ENCODE measurements at regions not wholly inside any gene's neighbourhood (a gene's known extent, or its start where the extent isn't known, plus 50 kb on each side); places are given as distances from the start of the nearest gene placed in this dataset.

GRCh38 chr2:239805414-239805813 lies 219.7 kb downstream of the NDUFA10 start:
- Mint-ChIP-seq H3K4me1 (ENCODE audit: low read depth) (no peaks in the 10 kb centered on the region), H3K36me3 (ENCODE audit: low read depth) (peaks cover 17% of the 10 kb centered on the region), H3K4me3 (no peak overlapping the region), H3K27me3 (ENCODE audit: insufficient read depth) (peaks cover 13% of the 10 kb centered on the region), H3K27ac (no peak overlapping the region), H3K9me3 (peaks cover 63% of the 10 kb centered on the region)
- DNase-seq = no peak
- TF ChIP-seq CTCF (IDR thresholded peaks at IDR 0.05) = no peak

- H3K27me3 Mint-ChIP-seq (ENCODE audit: insufficient read depth) = peaks cover 13% of the 10 kb centered on the region
- TF ChIP-seq CTCF (IDR thresholded peaks at IDR 0.05) = no peak
- H3K4me1 Mint-ChIP-seq (ENCODE audit: low read depth) = no peaks in the 10 kb centered on the region
- no peak overlapping the region for H3K27ac Mint-ChIP-seq
- peaks cover 66% of the 10 kb centered on the region for H3K9me3 Mint-ChIP-seq
- peaks cover 17% of the 10 kb centered on the region for H3K36me3 Mint-ChIP-seq (ENCODE audit: low read depth)
- no peak overlapping the region for H3K4me3 Mint-ChIP-seq
- no peak for DNase-seq
Observed at GRCh38 chr2:239805043-239805329, 220.2 kb downstream of the NDUFA10 start.

DNA sequence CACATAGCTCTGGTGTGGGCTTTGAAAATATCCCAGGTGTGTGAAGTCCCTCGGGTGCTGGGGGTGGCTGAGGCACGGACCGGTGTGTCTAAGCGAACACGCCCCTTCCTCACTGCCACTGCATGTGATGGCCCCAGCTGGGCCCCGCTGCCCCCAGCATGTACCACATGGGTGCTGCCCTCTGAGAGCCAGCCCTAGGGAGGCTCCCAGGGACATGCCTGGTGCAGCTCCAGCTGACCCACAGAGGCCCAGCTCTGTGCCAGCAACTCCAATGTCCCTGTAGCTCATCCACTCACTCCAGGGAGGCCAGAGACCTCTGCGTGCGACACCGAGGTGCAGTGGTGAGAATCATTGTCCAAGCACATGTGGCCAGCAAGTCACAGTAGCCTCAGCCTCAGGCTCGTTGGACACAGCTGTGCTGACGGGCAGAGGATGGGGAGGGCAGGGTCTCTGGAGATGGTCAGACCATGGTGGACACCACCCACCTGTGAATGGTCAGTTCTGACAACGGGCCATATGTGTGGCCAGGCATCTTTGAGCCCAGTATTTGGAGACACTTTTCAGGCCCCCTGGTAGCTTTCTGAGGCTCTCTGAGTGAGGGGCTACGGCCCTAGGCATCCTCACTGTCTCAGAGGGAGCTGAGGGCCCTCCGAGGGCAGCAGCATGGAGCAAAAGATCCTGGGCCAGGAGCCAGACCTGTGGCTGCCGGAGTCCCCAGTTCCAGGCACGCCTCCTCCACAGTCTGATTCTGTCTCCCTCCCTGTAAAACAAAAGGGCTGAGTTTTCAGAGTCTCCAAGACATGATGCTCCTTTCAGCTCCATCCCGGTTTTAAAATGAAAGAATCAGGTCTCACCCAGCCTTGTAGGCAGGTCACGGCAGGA lies 220.7 kb downstream of the NDUFA10 start:
- Mint-ChIP-seq H3K4me1 (ENCODE audit: low read depth) (no peaks in the 10 kb centered on the region), H3K27ac (no peak overlapping the region), H3K27me3 (ENCODE audit: insufficient read depth) (peaks cover 13% of the 10 kb centered on the region), H3K36me3 (ENCODE audit: low read depth) (peaks cover 14% of the 10 kb centered on the region), H3K4me3 (no peak overlapping the region), H3K9me3 (peaks cover 69% of the 10 kb centered on the region)
- no peak for TF ChIP-seq CTCF (IDR thresholded peaks at IDR 0.05)
- DNase-seq = no peak

DNA sequence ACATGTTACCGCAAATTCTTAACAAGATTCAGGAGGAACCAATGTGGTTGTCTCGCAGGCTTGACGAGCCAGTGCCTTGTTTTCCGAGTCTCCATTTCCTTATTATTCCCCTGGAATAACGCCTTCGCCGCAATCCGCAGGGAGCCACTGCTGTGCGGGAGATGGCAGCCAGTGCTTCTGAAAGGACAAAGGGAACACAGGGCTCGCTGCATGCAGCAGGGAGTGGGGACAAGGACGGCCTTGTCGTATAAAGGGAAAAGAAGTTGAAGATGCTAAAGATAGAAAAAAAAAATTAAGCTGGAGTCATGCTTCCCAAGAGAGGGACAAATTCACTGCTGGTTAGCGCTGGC lies 221.4 kb downstream of the NDUFA10 start:
- no peak for DNase-seq
- Mint-ChIP-seq H3K27me3 (ENCODE audit: insufficient read depth) (peaks cover 13% of the 10 kb centered on the region), H3K27ac (no peak overlapping the region), H3K4me1 (ENCODE audit: low read depth) (no peaks in the 10 kb centered on the region), H3K4me3 (no peak overlapping the region), H3K36me3 (ENCODE audit: low read depth) (peaks cover 13% of the 10 kb centered on the region), H3K9me3 (peaks cover 65% of the 10 kb centered on the region)
- TF ChIP-seq CTCF (IDR thresholded peaks at IDR 0.05) = no peak

- Mint-ChIP-seq H3K4me1 (ENCODE audit: low read depth) (no peaks in the 10 kb centered on the region), H3K4me3 (no peak overlapping the region), H3K27ac (no peak overlapping the region), H3K9me3 (peaks cover 65% of the 10 kb centered on the region), H3K36me3 (ENCODE audit: low read depth) (peaks cover 13% of the 10 kb centered on the region), H3K27me3 (ENCODE audit: insufficient read depth) (peaks cover 13% of the 10 kb centered on the region)
- no peak for TF ChIP-seq CTCF (IDR thresholded peaks at IDR 0.05)
- no peak for DNase-seq
Observed at GRCh38 chr2:239803102-239803765, 221.9 kb downstream of the NDUFA10 start.

Data from HFFc6 (cell line).